Activated CD4-positive, alpha-beta memory T cell treated with anti-CD3 and anti-CD28 coated beads, Interleukin-2, amount 10 ng/mL, durations not matched to agents 7 days and 5 days (primary cell): ENCODE measurements at regions not wholly inside any gene's neighbourhood (a gene's known extent, or its start where the extent isn't known, plus 50 kb on each side); places are given as distances from the start of the nearest gene placed in this dataset.

Experiments used
- CTCF ChIA-PET: fragments of 350-600 bp; sonication (Branson Sonifier 250); formaldehyde crosslinking; loops from one replicate; lab custom pipeline; 2021; ENCODE audit warnings: antibody characterized with exemption, inconsistent platforms; lab: Charles Lee
- POLR2A ChIA-PET: fragments of 350-600 bp; sonication (Branson Sonifier 250); formaldehyde crosslinking; loops from one replicate; lab custom pipeline; 2021; ENCODE audit warnings: antibody characterized with exemption; lab: Charles Lee
- DNase-seq: peaks from one replicate; pipeline ENCODE4 v3.0.0-alpha.2; 2020
- H3K27ac Mint-ChIP-seq: one replicate; pipeline ENCODE4 v1.8.0; 2021; ENCODE audit warnings: mild to moderate bottlenecking, mixed read lengths
- H3K27me3 Mint-ChIP-seq: one replicate; pipeline ENCODE4 v1.8.0; 2021; ENCODE audit warnings: mixed read lengths
- H3K36me3 Mint-ChIP-seq: one replicate; pipeline ENCODE4 v1.8.0; 2021; ENCODE audit warnings: low read depth, mixed read lengths
- H3K4me1 Mint-ChIP-seq: one replicate; pipeline ENCODE4 v1.8.0; 2021; ENCODE audit warnings: mixed read lengths
- H3K4me3 Mint-ChIP-seq: one replicate; pipeline ENCODE4 v1.8.0; 2021; ENCODE audit warnings: mild to moderate bottlenecking, mixed read lengths
- H3K9me3 Mint-ChIP-seq: one replicate; pipeline ENCODE4 v1.8.0; 2021; ENCODE audit warnings: mixed read lengths

DNA sequence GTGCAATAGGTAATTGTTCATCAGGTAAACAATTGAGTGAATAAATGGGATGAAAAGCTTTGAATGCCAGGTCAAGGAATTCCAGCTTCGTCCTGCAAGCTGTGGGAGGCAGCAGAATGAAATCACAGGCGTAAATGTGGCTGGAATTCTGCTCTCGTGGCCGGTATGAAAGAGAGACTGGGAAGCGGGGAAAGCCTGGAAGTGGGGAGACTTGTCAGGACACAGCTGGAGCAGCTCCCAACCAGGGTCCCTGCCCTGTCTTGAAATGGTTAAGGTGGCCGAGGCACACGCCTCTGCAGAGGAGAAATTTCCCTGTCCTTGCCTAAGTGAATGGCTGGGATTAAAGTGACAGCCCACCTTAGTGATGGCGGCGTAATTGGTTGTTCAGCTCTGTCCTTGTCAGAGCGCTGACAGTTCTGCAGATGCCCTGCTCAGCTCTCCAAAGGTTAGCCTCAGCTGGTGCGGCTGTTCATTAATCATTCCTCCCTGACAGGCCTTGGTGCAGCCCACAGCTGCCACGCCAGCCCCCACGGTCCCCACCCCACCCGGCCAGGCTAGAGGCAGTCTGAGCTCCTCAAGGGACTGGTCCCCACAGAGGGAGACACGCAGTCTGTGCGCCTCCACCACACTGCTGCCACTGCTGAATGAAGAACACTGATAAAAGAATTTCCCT lies 398.3 kb upstream of the POU3F1 start:
- H3K4me1 Mint-ChIP-seq: no peaks in the 10 kb centered on the region
- H3K9me3 Mint-ChIP-seq: no peaks in the 10 kb centered on the region
- ChIA-PET POLR2A (no interaction called here), CTCF (no interaction called here)
- no peak overlapping the region for H3K27ac Mint-ChIP-seq
- H3K36me3 Mint-ChIP-seq: no peaks in the 10 kb centered on the region
- H3K27me3 Mint-ChIP-seq: peaks cover 32% of the 10 kb centered on the region
- DNase-seq: no peak
- no peak overlapping the region for H3K4me3 Mint-ChIP-seq

DNA sequence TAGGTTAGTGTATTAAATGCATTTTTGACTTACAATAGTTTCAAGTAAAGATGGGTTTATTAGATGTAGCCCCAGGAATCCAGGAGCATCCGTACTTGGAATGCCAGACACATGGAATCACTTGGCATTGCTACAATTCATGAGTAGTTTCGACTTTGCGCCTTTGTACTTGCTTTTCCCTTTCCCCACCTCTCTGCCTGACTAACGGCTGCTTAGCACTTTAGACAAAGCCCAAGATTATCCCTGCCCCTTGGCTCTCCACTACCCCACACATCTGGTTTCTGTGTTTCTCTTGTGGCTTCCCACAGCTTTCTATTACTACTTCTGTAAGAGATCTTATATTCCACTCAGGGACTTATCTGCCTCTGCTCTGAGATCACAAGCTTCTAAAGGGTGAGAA lies 397.7 kb upstream of the POU3F1 start:
- Mint-ChIP-seq H3K4me3 (no peak overlapping the region), H3K27me3 (peaks cover 34% of the 10 kb centered on the region), H3K9me3 (no peaks in the 10 kb centered on the region), H3K36me3 (no peaks in the 10 kb centered on the region), H3K4me1 (no peaks in the 10 kb centered on the region), H3K27ac (no peak overlapping the region)
- ChIA-PET CTCF (no interaction called here), POLR2A (no interaction called here)
- no peak for DNase-seq

DNA sequence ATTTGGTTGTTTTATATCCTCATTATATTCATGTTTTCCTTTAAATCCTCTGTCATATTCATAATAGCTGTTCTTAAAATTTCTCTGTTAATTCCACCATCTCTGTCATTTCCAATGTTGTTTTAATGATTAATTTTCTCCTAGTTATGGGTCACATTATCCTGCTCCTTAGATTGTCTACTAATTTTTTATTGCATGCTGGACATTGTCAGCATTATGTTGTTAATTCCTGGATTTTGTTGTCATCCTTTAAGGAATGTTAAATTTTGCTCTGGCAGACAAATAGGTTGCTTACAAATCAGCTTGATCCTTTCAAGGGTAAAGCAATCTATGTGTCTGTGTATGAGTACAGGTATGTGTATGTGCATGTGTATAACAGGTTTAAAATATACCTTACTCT lies 393.8 kb upstream of the POU3F1 start:
- Mint-ChIP-seq H3K4me1 (no peaks in the 10 kb centered on the region), H3K27ac (no peak overlapping the region), H3K9me3 (no peaks in the 10 kb centered on the region), H3K36me3 (no peaks in the 10 kb centered on the region), H3K27me3 (peaks cover 43% of the 10 kb centered on the region), H3K4me3 (no peak overlapping the region)
- ChIA-PET CTCF (no interaction called here), POLR2A (no interaction called here)
- DNase-seq: no peak

DNA sequence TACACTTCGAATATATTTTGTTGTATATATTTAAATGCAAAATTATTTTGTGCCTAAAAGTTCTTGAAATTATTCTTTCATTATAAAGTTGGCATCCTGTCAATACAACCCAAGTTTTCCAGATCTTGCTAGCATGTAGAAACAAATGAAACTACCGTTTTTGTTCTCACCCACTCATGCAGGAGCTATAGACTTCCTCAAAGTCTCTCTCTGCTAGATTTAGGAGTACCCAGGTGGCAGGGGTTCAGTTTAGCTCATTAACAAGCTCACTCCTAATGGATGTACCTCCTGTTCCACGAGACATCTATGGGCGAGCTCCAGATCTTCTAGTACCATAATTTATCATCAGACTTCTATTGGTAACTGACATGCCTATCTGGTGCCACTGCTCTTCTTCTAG lies 390.2 kb upstream of the POU3F1 start:
- no peak overlapping the region for H3K27ac Mint-ChIP-seq
- no peak for DNase-seq
- H3K9me3 Mint-ChIP-seq: no peaks in the 10 kb centered on the region
- H3K4me1 Mint-ChIP-seq: no peaks in the 10 kb centered on the region
- POLR2A ChIA-PET: interaction anchor here (1.2 kb wide), 1 partner anchor 14 kb away, joined by 3 read pairs; no protein-coding TSS in a partner anchor
- no peak overlapping the region for H3K4me3 Mint-ChIP-seq
- no peaks in the 10 kb centered on the region for H3K36me3 Mint-ChIP-seq
- H3K27me3 Mint-ChIP-seq: peaks cover 41% of the 10 kb centered on the region
- CTCF ChIA-PET: no interaction called here

DNA sequence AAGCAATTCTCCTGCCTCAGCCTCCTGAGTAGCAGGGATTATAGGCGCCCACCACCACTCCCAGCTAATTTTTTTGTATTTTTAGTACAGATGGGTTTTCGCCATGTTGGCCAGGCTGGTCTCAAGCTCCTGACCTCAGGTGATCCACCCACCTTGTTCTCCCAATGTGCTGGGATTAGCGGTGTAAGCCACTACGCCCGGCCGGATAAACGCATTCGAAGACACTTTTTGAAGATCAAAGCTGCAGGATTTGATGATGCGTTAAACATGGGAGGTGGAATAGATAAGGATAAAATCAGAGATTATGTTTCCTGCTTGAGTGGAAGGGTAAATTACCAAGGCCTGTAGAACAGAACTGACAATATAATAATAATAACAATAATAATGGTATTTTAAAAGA lies 389.4 kb upstream of the POU3F1 start:
- H3K27ac Mint-ChIP-seq: no peak overlapping the region
- H3K36me3 Mint-ChIP-seq: no peaks in the 10 kb centered on the region
- POLR2A ChIA-PET: no interaction called here
- no peaks in the 10 kb centered on the region for H3K9me3 Mint-ChIP-seq
- H3K4me3 Mint-ChIP-seq: no peak overlapping the region
- H3K4me1 Mint-ChIP-seq: no peaks in the 10 kb centered on the region
- no peak for DNase-seq
- H3K27me3 Mint-ChIP-seq: peaks cover 41% of the 10 kb centered on the region
- CTCF ChIA-PET: no interaction called here

DNA sequence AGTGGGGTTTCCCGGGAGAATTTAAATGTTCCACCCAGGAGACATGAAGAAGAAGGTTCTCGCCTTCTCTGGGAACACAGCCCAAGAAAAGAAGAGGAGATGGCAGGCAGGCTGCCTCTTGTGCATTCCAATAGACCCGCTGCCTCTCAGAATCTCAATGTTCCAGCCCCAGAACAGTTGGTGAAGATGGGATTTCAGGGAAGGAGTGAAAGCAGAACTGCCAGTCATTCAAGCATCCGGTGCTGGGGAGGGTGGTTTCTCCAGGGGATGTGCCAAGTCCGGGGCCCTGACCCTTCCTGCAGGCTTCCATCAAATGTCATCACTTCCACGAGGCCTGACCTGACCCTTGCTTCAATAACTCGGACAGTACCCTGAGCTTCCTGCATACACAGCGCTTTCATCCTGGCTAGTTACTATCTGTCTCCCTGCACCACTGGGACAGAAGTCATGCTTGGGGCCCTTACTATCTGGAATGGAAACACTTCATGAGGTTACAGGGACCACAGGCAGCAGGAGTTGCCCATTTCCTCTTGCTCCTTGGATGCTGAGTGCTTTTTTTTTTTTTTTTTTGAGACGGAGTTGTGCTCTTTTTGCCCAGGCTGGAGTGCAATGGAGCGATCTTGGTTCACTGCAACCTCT lies 386.6 kb upstream of the POU3F1 start:
- no peak overlapping the region for H3K27ac Mint-ChIP-seq
- CTCF ChIA-PET: no interaction called here
- H3K9me3 Mint-ChIP-seq: no peaks in the 10 kb centered on the region
- no peak overlapping the region for H3K4me3 Mint-ChIP-seq
- no peak for DNase-seq
- POLR2A ChIA-PET: no interaction called here
- H3K36me3 Mint-ChIP-seq: no peaks in the 10 kb centered on the region
- H3K4me1 Mint-ChIP-seq: no peaks in the 10 kb centered on the region
- peaks cover 29% of the 10 kb centered on the region for H3K27me3 Mint-ChIP-seq

DNA sequence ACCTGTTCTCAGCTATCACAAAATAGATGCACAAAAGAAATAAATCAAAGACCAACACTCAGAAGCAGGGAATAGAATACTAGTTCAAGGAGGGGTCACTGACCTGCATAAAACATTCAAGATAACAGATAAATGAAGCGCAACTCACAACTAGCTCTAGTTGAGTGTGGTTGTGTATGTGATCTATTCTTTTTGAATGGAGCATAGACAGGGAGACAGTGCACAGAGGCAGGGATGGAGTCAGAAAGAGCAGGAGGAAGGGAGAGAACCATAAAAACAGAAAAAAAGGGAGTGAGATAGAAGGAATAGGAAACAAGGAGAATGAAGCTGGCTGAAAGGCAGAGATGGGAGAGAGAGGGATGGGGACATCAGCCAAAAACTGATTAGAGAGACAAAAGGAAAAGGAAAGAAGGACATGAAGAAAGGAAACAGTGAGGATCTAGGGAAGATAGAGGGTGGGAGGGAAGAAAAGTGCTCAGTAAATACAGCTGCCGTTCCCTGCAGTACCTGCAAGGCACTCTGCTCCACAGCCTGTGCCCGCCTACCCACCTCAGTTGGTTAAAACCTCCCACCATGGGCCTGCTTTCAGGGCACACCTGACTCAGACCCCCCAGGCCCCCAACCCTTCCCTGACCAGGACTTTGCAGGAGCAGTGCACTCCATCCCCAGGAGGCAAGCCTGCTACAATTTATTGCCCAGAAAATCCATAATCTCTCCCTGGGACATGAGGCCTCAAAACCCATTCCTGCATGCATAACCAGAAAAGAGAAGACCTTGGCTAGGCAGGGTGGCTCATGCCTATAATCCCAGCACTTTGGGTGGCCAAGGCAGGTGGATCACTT lies 385.2 kb upstream of the POU3F1 start:
- Mint-ChIP-seq H3K4me1 (no peaks in the 10 kb centered on the region), H3K36me3 (no peaks in the 10 kb centered on the region), H3K4me3 (no peak overlapping the region), H3K9me3 (no peaks in the 10 kb centered on the region), H3K27ac (no peak overlapping the region), H3K27me3 (peaks cover 21% of the 10 kb centered on the region)
- POLR2A ChIA-PET: no interaction called here
- CTCF ChIA-PET: no interaction called here
- DNase-seq: no peak

DNA sequence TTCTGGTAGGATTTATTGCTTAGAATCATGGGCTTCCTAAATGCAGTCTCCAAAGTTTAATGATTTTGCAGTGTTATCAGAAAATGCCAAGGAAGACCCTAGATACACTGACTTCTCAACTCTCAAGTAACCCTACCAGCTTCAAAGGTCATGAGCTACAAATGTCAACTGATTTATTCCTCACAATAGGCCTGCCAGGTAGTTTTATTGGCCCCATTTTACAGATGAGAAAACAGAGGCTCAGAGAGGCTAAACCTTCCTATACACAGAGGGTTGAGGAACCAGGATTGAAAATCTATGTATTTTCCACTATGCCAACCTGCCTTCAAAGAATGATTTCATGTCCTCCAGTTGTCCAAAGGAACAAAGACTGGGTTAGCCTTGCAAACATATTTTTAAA lies 384.4 kb upstream of the POU3F1 start:
- POLR2A ChIA-PET: no interaction called here
- CTCF ChIA-PET: no interaction called here
- Mint-ChIP-seq H3K4me1 (no peaks in the 10 kb centered on the region), H3K9me3 (no peaks in the 10 kb centered on the region), H3K4me3 (no peak overlapping the region), H3K27ac (no peak overlapping the region), H3K36me3 (no peaks in the 10 kb centered on the region), H3K27me3 (peaks cover 28% of the 10 kb centered on the region)
- DNase-seq: no peak

DNA sequence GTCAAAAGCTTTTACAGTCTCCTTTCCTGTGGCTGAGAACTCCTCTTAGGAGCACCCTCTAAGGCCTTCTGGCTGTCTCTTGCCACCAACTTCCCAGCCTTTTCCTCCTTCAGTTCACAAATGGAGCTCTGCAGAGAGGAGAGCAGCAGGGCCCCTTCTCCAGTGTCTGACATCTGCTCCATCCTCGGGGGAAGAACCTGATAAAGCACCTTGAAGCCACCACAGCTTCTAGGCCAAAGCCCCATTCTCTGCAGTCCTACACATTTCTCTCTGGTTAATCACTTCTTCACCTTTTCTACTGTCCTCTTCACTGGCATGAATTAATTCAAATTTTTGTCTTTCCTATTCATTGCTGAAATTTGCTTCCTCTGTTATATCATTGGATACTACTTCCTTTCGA lies 378.1 kb upstream of the POU3F1 start:
- POLR2A ChIA-PET: no interaction called here
- CTCF ChIA-PET: no interaction called here

DNA sequence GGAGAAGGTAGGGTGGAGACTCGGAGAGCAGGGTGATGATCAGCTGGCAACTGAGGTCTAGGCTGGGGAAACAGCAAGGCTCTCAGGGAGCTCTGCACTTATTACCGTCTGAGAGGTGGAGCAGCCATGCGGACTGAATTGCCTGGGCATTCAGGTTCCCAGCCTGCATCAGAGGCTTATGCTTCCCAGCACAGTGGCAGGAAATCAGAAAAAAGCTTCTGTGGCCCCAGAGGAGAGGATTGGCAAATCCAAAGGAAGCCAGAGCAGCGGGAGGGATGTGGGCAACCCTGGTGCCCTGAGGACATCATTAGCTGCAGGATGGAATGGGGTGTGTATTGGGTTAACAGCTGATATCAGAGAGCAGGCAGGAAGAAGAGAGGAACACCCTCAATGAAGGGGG lies 374.1 kb upstream of the POU3F1 start:
- no peak for DNase-seq
- ChIA-PET POLR2A (no interaction called here), CTCF (no interaction called here)
- Mint-ChIP-seq H3K27me3 (peaks cover 15% of the 10 kb centered on the region), H3K9me3 (no peaks in the 10 kb centered on the region), H3K4me1 (no peaks in the 10 kb centered on the region), H3K27ac (no peak overlapping the region), H3K36me3 (no peaks in the 10 kb centered on the region), H3K4me3 (no peak overlapping the region)

More for the DNA sequence above, 378.1 kb upstream of the POU3F1 start:
- Mint-ChIP-seq H3K4me1 (no peaks in the 10 kb centered on the region), H3K27me3 (peaks cover 28% of the 10 kb centered on the region), H3K36me3 (no peaks in the 10 kb centered on the region), H3K4me3 (no peak overlapping the region), H3K9me3 (no peaks in the 10 kb centered on the region), H3K27ac (no peak overlapping the region)
- DNase-seq: no peak

DNA sequence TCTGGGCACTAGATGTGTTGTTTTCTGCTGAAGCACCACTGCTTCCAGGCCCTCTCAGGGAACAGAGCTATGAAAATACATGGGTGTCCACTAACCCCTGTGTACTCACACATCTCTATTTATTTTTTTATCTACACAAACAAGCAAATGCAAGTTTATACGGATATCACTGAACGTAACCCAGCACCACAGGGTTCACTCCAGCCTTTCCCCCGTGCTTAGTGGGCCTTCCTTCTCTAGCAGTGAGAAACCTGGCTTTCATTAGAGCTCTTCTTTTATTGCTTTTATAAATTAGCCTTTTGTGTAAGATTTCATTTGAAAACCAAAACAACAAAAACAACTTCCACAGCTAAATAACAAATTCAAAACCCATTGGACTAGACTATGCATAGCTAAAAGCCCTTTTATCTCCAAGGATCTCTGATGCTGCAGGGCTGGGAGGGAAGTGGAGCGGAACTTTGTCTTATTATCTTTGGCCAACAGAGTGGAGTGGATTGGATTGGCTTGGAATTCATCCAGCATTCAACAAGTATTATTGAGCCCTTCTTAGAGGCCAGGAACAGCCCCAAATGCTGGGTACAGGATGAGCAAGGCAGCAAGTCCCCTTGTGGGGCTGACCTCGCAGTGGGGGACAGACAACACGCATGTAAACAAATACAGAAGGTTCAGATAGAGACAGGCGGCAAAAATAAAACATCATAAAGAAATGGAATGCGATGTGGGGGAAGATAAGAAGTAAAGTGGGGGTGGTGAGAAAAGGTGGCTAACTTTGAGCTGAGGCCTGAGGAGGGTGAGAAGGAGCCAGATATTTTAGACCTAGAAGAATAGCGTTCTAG lies 371.8 kb upstream of the POU3F1 start:
- H3K4me1 Mint-ChIP-seq: no peaks in the 10 kb centered on the region
- H3K27ac Mint-ChIP-seq: no peak overlapping the region
- CTCF ChIA-PET: no interaction called here
- no peak for DNase-seq
- POLR2A ChIA-PET: no interaction called here
- peaks cover 12% of the 10 kb centered on the region for H3K27me3 Mint-ChIP-seq
- H3K36me3 Mint-ChIP-seq: no peaks in the 10 kb centered on the region
- H3K9me3 Mint-ChIP-seq: no peaks in the 10 kb centered on the region
- H3K4me3 Mint-ChIP-seq: no peak overlapping the region

DNA sequence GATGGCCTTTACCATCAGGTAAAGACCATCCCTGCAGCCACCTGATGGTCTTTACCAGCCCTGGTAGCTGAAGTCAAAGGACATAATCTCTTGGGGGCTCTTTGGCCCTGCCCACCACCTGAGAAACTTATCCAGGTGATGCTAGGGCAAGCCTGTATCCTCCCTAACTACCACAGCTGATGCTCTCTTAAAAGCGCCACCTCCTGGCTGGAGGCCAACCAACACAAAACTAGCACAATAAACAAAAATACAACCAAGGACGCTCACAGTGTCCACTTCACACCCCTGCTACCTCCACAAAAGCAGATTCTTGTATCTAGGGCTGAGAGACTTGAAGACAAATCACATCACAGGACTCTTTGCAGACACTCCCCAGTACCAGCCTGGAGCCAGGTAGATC lies 357.1 kb upstream of the POU3F1 start:
- no peak overlapping the region for H3K4me3 Mint-ChIP-seq
- ChIA-PET CTCF (no interaction called here), POLR2A (no interaction called here)
- no peaks in the 10 kb centered on the region for H3K36me3 Mint-ChIP-seq
- no peak for DNase-seq
- H3K27ac Mint-ChIP-seq: no peak overlapping the region
- peaks cover 23% of the 10 kb centered on the region for H3K27me3 Mint-ChIP-seq
- H3K9me3 Mint-ChIP-seq: no peaks in the 10 kb centered on the region
- no peaks in the 10 kb centered on the region for H3K4me1 Mint-ChIP-seq

DNA sequence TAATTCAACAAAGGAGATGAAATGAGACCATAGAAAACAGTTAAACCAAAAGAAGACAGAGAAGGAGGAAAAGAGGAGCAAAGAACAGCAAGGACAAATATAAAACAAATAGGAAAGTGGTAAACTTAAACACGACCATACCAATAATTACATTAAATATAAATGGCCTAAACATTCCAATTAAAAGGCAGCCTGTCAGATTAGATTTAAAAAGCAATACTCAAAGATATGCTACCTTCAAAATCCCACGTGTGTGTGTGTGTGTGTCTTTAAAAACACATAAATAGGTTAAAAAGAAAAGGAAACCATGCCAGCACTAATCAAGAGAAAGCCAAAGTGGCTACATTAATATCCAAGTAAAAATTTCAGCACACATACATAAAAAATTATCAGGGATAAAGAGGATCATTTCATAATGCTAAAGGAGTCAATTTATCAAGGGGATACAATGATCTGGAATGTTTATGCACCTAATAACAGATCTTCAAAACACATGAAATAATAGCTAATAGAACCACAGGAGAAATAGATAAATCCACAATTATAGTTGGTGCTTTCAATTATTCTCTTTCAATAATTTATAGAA lies 355.7 kb upstream of the POU3F1 start:
- Mint-ChIP-seq H3K36me3 (no peaks in the 10 kb centered on the region), H3K4me3 (no peak overlapping the region), H3K27ac (no peak overlapping the region), H3K27me3 (peaks cover 22% of the 10 kb centered on the region), H3K9me3 (no peaks in the 10 kb centered on the region), H3K4me1 (no peaks in the 10 kb centered on the region)
- no peak for DNase-seq
- POLR2A ChIA-PET: no interaction called here
- CTCF ChIA-PET: no interaction called here
